ENCODE measurements at regions not wholly inside any gene's neighbourhood (a gene's known extent, or its start where the extent isn't known, plus 50 kb on each side); places are given as distances from the start of the nearest gene placed in this dataset.

GRCh38 chr2:145481334-145481922 lies 961.5 kb upstream of the ZEB2 start:
- H3K4me3 ChIP-seq (ENCODE audit: low read length), result no peak overlapping the region
- TF ChIP-seq, protein P1, sequence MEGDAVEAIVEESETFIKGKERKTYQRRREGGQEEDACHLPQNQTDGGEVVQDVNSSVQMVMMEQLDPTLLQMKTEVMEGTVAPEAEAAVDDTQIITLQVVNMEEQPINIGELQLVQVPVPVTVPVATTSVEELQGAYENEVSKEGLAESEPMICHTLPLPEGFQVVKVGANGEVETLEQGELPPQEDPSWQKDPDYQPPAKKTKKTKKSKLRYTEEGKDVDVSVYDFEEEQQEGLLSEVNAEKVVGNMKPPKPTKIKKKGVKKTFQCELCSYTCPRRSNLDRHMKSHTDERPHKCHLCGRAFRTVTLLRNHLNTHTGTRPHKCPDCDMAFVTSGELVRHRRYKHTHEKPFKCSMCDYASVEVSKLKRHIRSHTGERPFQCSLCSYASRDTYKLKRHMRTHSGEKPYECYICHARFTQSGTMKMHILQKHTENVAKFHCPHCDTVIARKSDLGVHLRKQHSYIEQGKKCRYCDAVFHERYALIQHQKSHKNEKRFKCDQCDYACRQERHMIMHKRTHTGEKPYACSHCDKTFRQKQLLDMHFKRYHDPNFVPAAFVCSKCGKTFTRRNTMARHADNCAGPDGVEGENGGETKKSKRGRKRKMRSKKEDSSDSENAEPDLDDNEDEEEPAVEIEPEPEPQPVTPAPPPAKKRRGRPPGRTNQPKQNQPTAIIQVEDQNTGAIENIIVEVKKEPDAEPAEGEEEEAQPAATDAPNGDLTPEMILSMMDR (conservative IDR thresholded peaks at IDR 0.05; ENCODE audit: low read depth, low read length), result no peak
- DNase-seq (ENCODE audit: low read depth), result no peak

DNA sequence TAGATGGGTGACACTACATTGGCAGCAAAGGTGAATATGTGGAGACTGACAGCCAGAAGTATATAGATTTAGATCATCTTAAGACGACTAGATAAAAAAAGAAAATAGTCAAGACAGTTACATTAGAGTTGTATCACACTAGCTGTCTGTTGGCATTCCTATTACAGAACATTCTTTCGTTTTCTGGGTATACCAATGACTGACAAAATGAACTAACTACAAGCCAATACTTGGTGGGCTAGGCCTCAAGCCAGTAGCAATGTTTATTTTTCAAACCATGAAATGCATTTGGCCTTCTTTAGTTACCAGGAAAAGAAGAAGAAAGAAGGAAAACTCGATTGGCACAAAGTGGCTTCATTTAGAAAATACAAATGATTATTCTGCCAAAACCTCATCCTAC lies 944.9 kb upstream of the ZEB2 start:
- DNase-seq (ENCODE audit: low read depth), result no peak
- TF ChIP-seq, protein P1 (conservative IDR thresholded peaks at IDR 0.05; ENCODE audit: low read depth, low read length), result no peak
- no peak overlapping the region for H3K4me3 ChIP-seq (ENCODE audit: low read length)

GRCh38 chr2:145460112-145460511 lies 940.2 kb upstream of the ZEB2 start:
- TF ChIP-seq, protein P1 (conservative IDR thresholded peaks at IDR 0.05; ENCODE audit: low read depth, low read length), result no peak
- DNase-seq (ENCODE audit: low read depth), result no peak

GRCh38 chr2:145431181-145431951 lies 911.4 kb upstream of the ZEB2 start:
- H3K4me3 ChIP-seq (ENCODE audit: low read length), result no peak overlapping the region
- TF ChIP-seq, protein P1 (conservative IDR thresholded peaks at IDR 0.05; ENCODE audit: low read depth, low read length), result no peak
- no peak for DNase-seq (ENCODE audit: low read depth)

More at GRCh38 chr2:145460112-145460511, 940.2 kb upstream of the ZEB2 start:
- no peak overlapping the region for H3K4me3 ChIP-seq (ENCODE audit: low read length)

GRCh38 chr2:145423809-145424208 lies 903.9 kb upstream of the ZEB2 start:
- H3K4me3 ChIP-seq (ENCODE audit: low read length), result no peak overlapping the region
- TF ChIP-seq, protein P1 (conservative IDR thresholded peaks at IDR 0.05; ENCODE audit: low read depth, low read length), result no peak

GRCh38 chr2:145422576-145422975 lies 902.7 kb upstream of the ZEB2 start:
- H3K4me3 ChIP-seq (ENCODE audit: low read length), result no peak overlapping the region
- DNase-seq (ENCODE audit: low read depth), result no peak
- TF ChIP-seq, protein P1 (conservative IDR thresholded peaks at IDR 0.05; ENCODE audit: low read depth, low read length), result no peak

More at GRCh38 chr2:145423809-145424208, 903.9 kb upstream of the ZEB2 start:
- DNase-seq (ENCODE audit: low read depth), result no peak

DNA sequence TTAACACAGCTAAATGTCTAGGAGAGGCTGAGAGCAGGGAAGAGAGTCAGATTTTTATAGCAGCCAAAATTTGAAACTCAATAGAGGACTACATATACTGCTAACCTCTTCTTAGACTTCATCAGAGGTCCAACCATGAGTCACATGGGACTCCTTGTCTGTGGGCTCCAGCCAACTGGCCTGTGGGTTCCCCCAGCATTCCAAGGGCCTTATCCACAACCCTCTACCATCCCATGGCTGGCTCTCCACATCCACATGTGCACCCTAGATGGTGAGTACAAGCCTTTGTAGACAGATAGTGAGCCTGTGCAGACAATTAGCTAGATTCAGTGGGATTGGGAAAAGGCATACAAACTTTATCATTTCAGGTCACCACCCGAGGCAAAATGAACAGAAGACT lies 901.9 kb upstream of the ZEB2 start:
- no peak overlapping the region for H3K4me3 ChIP-seq (ENCODE audit: low read length)
- TF ChIP-seq, protein P1 (conservative IDR thresholded peaks at IDR 0.05; ENCODE audit: low read depth, low read length), result no peak
- DNase-seq (ENCODE audit: low read depth), result no peak
